Activated T-cell treated with anti-CD3 and anti-CD28 coated beads, Interleukin-2, amount 50 U/mL, for 24 hours (primary cell): ENCODE measurements at regions not wholly inside any gene's neighbourhood (a gene's known extent, or its start where the extent isn't known, plus 50 kb on each side); places are given as distances from the start of the nearest gene placed in this dataset.

Experiments used
- DNase-seq: peaks from one replicate; pipeline ENCODE4 v3.0.0-alpha.2; 2020
- H3K27ac Mint-ChIP-seq: 2 replicates; pipeline ENCODE4 v1.8.0; 2020; ENCODE audit warnings: mild to moderate bottlenecking, mixed read lengths
- H3K27me3 Mint-ChIP-seq: 2 replicates; pipeline ENCODE4 v1.8.0; 2020; ENCODE audit warnings: mixed read lengths
- H3K36me3 Mint-ChIP-seq: 2 replicates; pipeline ENCODE4 v1.8.0; 2020; ENCODE audit warnings: low read depth, mixed read lengths
- H3K4me1 Mint-ChIP-seq: 2 replicates; pipeline ENCODE4 v1.8.0; 2020; ENCODE audit warnings: low read depth, mixed read lengths
- H3K4me3 Mint-ChIP-seq: 2 replicates; pipeline ENCODE4 v1.8.0; 2020; ENCODE audit warnings: mild to moderate bottlenecking, moderate library complexity, mixed read lengths
- H3K9me3 Mint-ChIP-seq: 2 replicates; pipeline ENCODE4 v1.8.0; 2020; ENCODE audit warnings: mixed read lengths

GRCh38 chr9:20016611-20017010, 227.8 kb upstream of the SLC24A2 start:
- Mint-ChIP-seq H3K9me3 (peaks cover 7% of the 10 kb centered on the region), H3K4me3 (no peak overlapping the region), H3K4me1 (peaks cover 32% of the 10 kb centered on the region), H3K36me3 (peaks cover 2% of the 10 kb centered on the region), H3K27me3 (peaks cover 2% of the 10 kb centered on the region), H3K27ac (no peak overlapping the region)
- DNase-seq: no peak

GRCh38 chr9:20015427-20015931, 226.6 kb upstream of the SLC24A2 start:
- H3K4me3 Mint-ChIP-seq: no peak overlapping the region
- no peak for DNase-seq
- no peak overlapping the region for H3K27ac Mint-ChIP-seq

GRCh38 chr9:20014168-20014567, 225.3 kb upstream of the SLC24A2 start:
- no peak for DNase-seq
- peaks cover 9% of the 10 kb centered on the region for H3K36me3 Mint-ChIP-seq
- peaks cover 23% of the 10 kb centered on the region for H3K9me3 Mint-ChIP-seq
- no peak overlapping the region for H3K27ac Mint-ChIP-seq
- peaks cover 36% of the 10 kb centered on the region for H3K4me1 Mint-ChIP-seq
- no peaks in the 10 kb centered on the region for H3K27me3 Mint-ChIP-seq
- no peak overlapping the region for H3K4me3 Mint-ChIP-seq

More at GRCh38 chr9:20015427-20015931, 226.6 kb upstream of the SLC24A2 start:
- Mint-ChIP-seq H3K36me3 (peaks cover 9% of the 10 kb centered on the region), H3K9me3 (peaks cover 13% of the 10 kb centered on the region), H3K4me1 (peaks cover 36% of the 10 kb centered on the region), H3K27me3 (peaks cover 2% of the 10 kb centered on the region)

- Mint-ChIP-seq H3K4me3 (no peak overlapping the region), H3K27ac (peak overlapping the region; percentile 10), H3K9me3 (peaks cover 23% of the 10 kb centered on the region), H3K36me3 (peaks cover 9% of the 10 kb centered on the region), H3K27me3 (no peaks in the 10 kb centered on the region), H3K4me1 (peaks cover 36% of the 10 kb centered on the region)
- DNase-seq: no peak
These were observed 223.4 kb upstream of the SLC24A2 start for GRCh38 chr9:20012232-20012631.

- no peak for DNase-seq
- Mint-ChIP-seq H3K4me3 (no peak overlapping the region), H3K27ac (no peak overlapping the region), H3K9me3 (peaks cover 23% of the 10 kb centered on the region), H3K27me3 (no peaks in the 10 kb centered on the region), H3K4me1 (peaks cover 19% of the 10 kb centered on the region), H3K36me3 (peaks cover 9% of the 10 kb centered on the region)
These were observed 220.8 kb upstream of the SLC24A2 start for GRCh38 chr9:20009606-20010005.

- H3K36me3 Mint-ChIP-seq: peaks cover 12% of the 10 kb centered on the region
- no peak overlapping the region for H3K27ac Mint-ChIP-seq
These were observed 213.2 kb upstream of the SLC24A2 start for GRCh38 chr9:20002011-20002410.

GRCh38 chr9:20001058-20001457, 212.2 kb upstream of the SLC24A2 start:
- peaks cover 19% of the 10 kb centered on the region for H3K9me3 Mint-ChIP-seq
- DNase-seq: no peak
- H3K36me3 Mint-ChIP-seq: peaks cover 15% of the 10 kb centered on the region
- H3K4me1 Mint-ChIP-seq: peaks cover 45% of the 10 kb centered on the region
- H3K27ac Mint-ChIP-seq: no peak overlapping the region
- no peak overlapping the region for H3K4me3 Mint-ChIP-seq
- no peaks in the 10 kb centered on the region for H3K27me3 Mint-ChIP-seq

More at GRCh38 chr9:20002011-20002410, 213.2 kb upstream of the SLC24A2 start:
- peaks cover 15% of the 10 kb centered on the region for H3K9me3 Mint-ChIP-seq
- peaks cover 42% of the 10 kb centered on the region for H3K4me1 Mint-ChIP-seq
- DNase-seq: no peak
- no peak overlapping the region for H3K4me3 Mint-ChIP-seq
- H3K27me3 Mint-ChIP-seq: no peaks in the 10 kb centered on the region

GRCh38 chr9:19999491-20000057, 210.7 kb upstream of the SLC24A2 start:
- Mint-ChIP-seq H3K27me3 (no peaks in the 10 kb centered on the region), H3K36me3 (peaks cover 15% of the 10 kb centered on the region), H3K4me3 (peak overlapping the region; percentile 31), H3K9me3 (peaks cover 19% of the 10 kb centered on the region), H3K4me1 (peaks cover 56% of the 10 kb centered on the region), H3K27ac (peak overlapping the region; percentile 96)
- peak; percentile 71 for DNase-seq

GRCh38 chr9:19998823-19999455, 210.1 kb upstream of the SLC24A2 start:
- Mint-ChIP-seq H3K4me3 (peak overlapping the region; percentile 31), H3K27ac (peak overlapping the region; percentile 96), H3K9me3 (peaks cover 19% of the 10 kb centered on the region), H3K36me3 (peaks cover 15% of the 10 kb centered on the region), H3K4me1 (peaks cover 63% of the 10 kb centered on the region), H3K27me3 (no peaks in the 10 kb centered on the region)
- no peak for DNase-seq

GRCh38 chr9:19998153-19998552, 209.3 kb upstream of the SLC24A2 start:
- no peak for DNase-seq
- peak overlapping the region; percentile 31 for H3K4me3 Mint-ChIP-seq
- H3K27ac Mint-ChIP-seq: peak overlapping the region; percentile 96
- H3K27me3 Mint-ChIP-seq: no peaks in the 10 kb centered on the region
- peaks cover 19% of the 10 kb centered on the region for H3K9me3 Mint-ChIP-seq
- peaks cover 15% of the 10 kb centered on the region for H3K36me3 Mint-ChIP-seq
- peaks cover 70% of the 10 kb centered on the region for H3K4me1 Mint-ChIP-seq

- no peak for DNase-seq
- peaks cover 82% of the 10 kb centered on the region for H3K4me1 Mint-ChIP-seq
- no peak overlapping the region for H3K27ac Mint-ChIP-seq
- H3K4me3 Mint-ChIP-seq: no peak overlapping the region
- H3K9me3 Mint-ChIP-seq: peaks cover 19% of the 10 kb centered on the region
- no peaks in the 10 kb centered on the region for H3K27me3 Mint-ChIP-seq
- H3K36me3 Mint-ChIP-seq: peaks cover 15% of the 10 kb centered on the region
These were observed 206.8 kb upstream of the SLC24A2 start for GRCh38 chr9:19995619-19996018.

GRCh38 chr9:19994296-19994695, 205.5 kb upstream of the SLC24A2 start:
- peaks cover 69% of the 10 kb centered on the region for H3K4me1 Mint-ChIP-seq
- DNase-seq: no peak
- H3K4me3 Mint-ChIP-seq: no peak overlapping the region
- no peaks in the 10 kb centered on the region for H3K27me3 Mint-ChIP-seq
- no peak overlapping the region for H3K27ac Mint-ChIP-seq
- H3K9me3 Mint-ChIP-seq: peaks cover 19% of the 10 kb centered on the region
- H3K36me3 Mint-ChIP-seq: peaks cover 15% of the 10 kb centered on the region

- H3K9me3 Mint-ChIP-seq: peaks cover 8% of the 10 kb centered on the region
- H3K36me3 Mint-ChIP-seq: peaks cover 9% of the 10 kb centered on the region
- H3K4me1 Mint-ChIP-seq: peaks cover 52% of the 10 kb centered on the region
- DNase-seq: no peak
- H3K4me3 Mint-ChIP-seq: no peak overlapping the region
- H3K27me3 Mint-ChIP-seq: no peaks in the 10 kb centered on the region
- H3K27ac Mint-ChIP-seq: peak overlapping the region; percentile 23
These were observed 203.7 kb upstream of the SLC24A2 start for GRCh38 chr9:19992556-19992955.

- H3K4me3 Mint-ChIP-seq: no peak overlapping the region
- DNase-seq: no peak
- H3K9me3 Mint-ChIP-seq: no peaks in the 10 kb centered on the region
- H3K27me3 Mint-ChIP-seq: no peaks in the 10 kb centered on the region
- no peaks in the 10 kb centered on the region for H3K36me3 Mint-ChIP-seq
- no peak overlapping the region for H3K27ac Mint-ChIP-seq
- H3K4me1 Mint-ChIP-seq: peaks cover 28% of the 10 kb centered on the region
These were observed 200.4 kb upstream of the SLC24A2 start for GRCh38 chr9:19989213-19989612.

- DNase-seq: no peak
- no peaks in the 10 kb centered on the region for H3K36me3 Mint-ChIP-seq
- H3K9me3 Mint-ChIP-seq: no peaks in the 10 kb centered on the region
- H3K27me3 Mint-ChIP-seq: no peaks in the 10 kb centered on the region
- H3K4me3 Mint-ChIP-seq: no peak overlapping the region
- H3K4me1 Mint-ChIP-seq: peaks cover 19% of the 10 kb centered on the region
- H3K27ac Mint-ChIP-seq: no peak overlapping the region
These were observed 199.4 kb upstream of the SLC24A2 start for GRCh38 chr9:19988281-19988680.
